Mesendoderm (in vitro differentiated cells): ENCODE measurements at regions not wholly inside any gene's neighbourhood (a gene's known extent, or its start where the extent isn't known, plus 50 kb on each side); places are given as distances from the start of the nearest gene placed in this dataset. TPM values are rescaled to one million over a fixed set of nuclear protein-coding genes. Genes with fewer than 3 reads are reported as not detected.
A peak's percentile ranks its signal among the peaks of the same experiment; 100 is the strongest.

Experiments used
- DNase-seq: peaks from one replicate; pipeline ENCODE4 v3.0.0; 2013
- H2AK5ac ChIP-seq: 2 replicates; pipeline ENCODE4 v1.6.1; 2013; ENCODE audit warnings: low read length, inconsistent platforms
- H2BK120ac ChIP-seq: 2 replicates; pipeline ENCODE4 v1.6.1; 2013; ENCODE audit warnings: low read depth, mild to moderate bottlenecking, low read length, moderate library complexity, mixed read lengths
- H2BK15ac ChIP-seq: replicated peaks from 2 replicates; pipeline ENCODE4 v1.6.1; 2013; ENCODE audit warnings: low read depth, mild to moderate bottlenecking, moderate library complexity
- H2BK5ac ChIP-seq: 2 replicates; pipeline ENCODE4 v1.6.1; 2013; ENCODE audit warnings: low read length, inconsistent platforms
- H3K18ac ChIP-seq: 2 replicates; pipeline ENCODE4 v1.6.1; 2013; ENCODE audit warnings: mild to moderate bottlenecking, low read length, mixed read lengths
- H3K23ac ChIP-seq: one replicate; pipeline ENCODE4 v1.6.1; 2013; ENCODE audit warnings: low read length
- H3K27ac ChIP-seq: 2 replicates; pipeline ENCODE4 v1.5.1; 2013; ENCODE audit warnings: low read depth, mild to moderate bottlenecking, inconsistent platforms, low read length, moderate library complexity
- H3K27me3 ChIP-seq: 2 replicates; pipeline ENCODE4 v1.6.1; 2013; ENCODE audit warnings: low read length, control low read depth, mild to moderate bottlenecking, inconsistent platforms; ENCODE audit not compliant: insufficient read depth, poor library complexity
- H3K36me3 ChIP-seq: 2 replicates; pipeline ENCODE4 v1.6.1; 2013; ENCODE audit warnings: low read length, inconsistent platforms; ENCODE audit not compliant: control insufficient read depth, insufficient read depth
- H3K4ac ChIP-seq: one replicate; pipeline ENCODE4 v1.6.1; 2013; ENCODE audit warnings: low read depth, mild to moderate bottlenecking, low read length, moderate library complexity
- H3K4me1 ChIP-seq: 2 replicates; pipeline ENCODE4 v1.6.1; 2013; ENCODE audit warnings: low read depth, low read length, inconsistent platforms; ENCODE audit not compliant: control insufficient read depth
- H3K4me2 ChIP-seq: 2 replicates; pipeline ENCODE4 v1.6.1; 2013; ENCODE audit warnings: low read length
- H3K4me3 ChIP-seq: 2 replicates; pipeline ENCODE4 v1.5.1; 2013; ENCODE audit warnings: mild to moderate bottlenecking, low read length
- H3K56ac ChIP-seq: one replicate; pipeline ENCODE4 v1.6.1; 2013; ENCODE audit warnings: low read length
- H3K79me1 ChIP-seq: 2 replicates; pipeline ENCODE4 v1.6.1; 2013; ENCODE audit warnings: low read length, inconsistent platforms
- H3K79me2 ChIP-seq: 2 replicates; pipeline ENCODE4 v1.6.1; 2013; ENCODE audit warnings: mild to moderate bottlenecking, low read length; ENCODE audit not compliant: control insufficient read depth, insufficient read depth
- H3K9ac ChIP-seq: 2 replicates; pipeline ENCODE4 v1.6.1; 2013; ENCODE audit warnings: low read length, inconsistent platforms
- H4K5ac ChIP-seq: one replicate; pipeline ENCODE4 v1.6.1; 2013; ENCODE audit warnings: low read length
- H4K8ac ChIP-seq: one replicate; pipeline ENCODE4 v1.6.1; 2013; ENCODE audit warnings: low read depth, mild to moderate bottlenecking, control low read depth, low read length, moderate library complexity
- WGBS: extraction: QIAGEN DNeasy Blood & Tissue Kit; methylation state at CpG from one replicate; pipeline ENCODE4 v1.1.7; 2013; ENCODE audit warnings: low lambda C conversion rate, missing lambda C conversion rate; ENCODE audit not compliant: insufficient coverage; ENCODE audit errors: extremely low coverage; 5-methylcytosine and 5-hydroxymethylcytosine counted together
- small RNA-seq: library from polyadenylated mRNA; stranded (forward); fragments of <200 nt; extraction: miRNeasy Mini kit (QIAGEN cat#:217004); gene quantifications from one replicate; pipeline ENCODE3, GENCODE V24; 2013; ENCODE audit not compliant: insufficient read depth

GRCh38 chr10:7470371-7470770 is 59.5 kb upstream of the SFMBT2 start:
- H3K4me3 ChIP-seq, result no peak overlapping the region
- no peak overlapping the region for H3K4ac ChIP-seq
- no peak overlapping the region for H3K56ac ChIP-seq
- no peak overlapping the region for H4K8ac ChIP-seq
- H2BK15ac ChIP-seq, result no peak overlapping the region
- no peak overlapping the region for H2BK120ac ChIP-seq
- WGBS, result no CpG with 5 or more reads among the region's 2 CpGs
- H3K27ac ChIP-seq, result no peak overlapping the region
- H4K5ac ChIP-seq, result no peak overlapping the region
- no peak overlapping the region for H2BK5ac ChIP-seq
- no peak overlapping the region for H3K4me2 ChIP-seq
- no peak overlapping the region for H3K9ac ChIP-seq
- no peaks in the 10 kb centered on the region for H3K27me3 ChIP-seq
- H3K79me1 ChIP-seq, result no peaks in the 10 kb centered on the region
- DNase-seq, result no peak
- H3K79me2 ChIP-seq, result no peaks in the 10 kb centered on the region
- H3K18ac ChIP-seq, result no peak overlapping the region
- no peaks in the 10 kb centered on the region for H3K4me1 ChIP-seq
- H2AK5ac ChIP-seq, result no peak overlapping the region
- no peak overlapping the region for H3K23ac ChIP-seq
- H3K36me3 ChIP-seq, result no peaks in the 10 kb centered on the region

- H2AK5ac ChIP-seq, result no peak overlapping the region
- no peaks in the 10 kb centered on the region for H3K36me3 ChIP-seq
- H2BK15ac ChIP-seq, result no peak overlapping the region
- no peak overlapping the region for H2BK5ac ChIP-seq
- no peak overlapping the region for H3K4me2 ChIP-seq
- H2BK120ac ChIP-seq, result no peak overlapping the region
- no peaks in the 10 kb centered on the region for H3K4me1 ChIP-seq
- H3K18ac ChIP-seq, result no peak overlapping the region
- peak overlapping the region; percentile 36 for H3K4ac ChIP-seq
- H3K79me2 ChIP-seq, result no peaks in the 10 kb centered on the region
- no peak overlapping the region for H3K27ac ChIP-seq
- H3K23ac ChIP-seq, result no peak overlapping the region
- H3K27me3 ChIP-seq, result no peaks in the 10 kb centered on the region
- no peak overlapping the region for H4K8ac ChIP-seq
- no peaks in the 10 kb centered on the region for H3K79me1 ChIP-seq
- H4K5ac ChIP-seq, result no peak overlapping the region
- WGBS, result no CpG with 5 or more reads among the region's 7 CpGs
- peak; percentile 75 for DNase-seq
- H3K56ac ChIP-seq, result no peak overlapping the region
- H3K9ac ChIP-seq, result no peak overlapping the region
- H3K4me3 ChIP-seq, result no peak overlapping the region
These were observed 56.3 kb upstream of the SFMBT2 start for GRCh38 chr10:7467031-7467667.

- no peak overlapping the region for H2BK120ac ChIP-seq
- H3K79me1 ChIP-seq, result no peaks in the 10 kb centered on the region
- no peak overlapping the region for H3K4me2 ChIP-seq
- no peaks in the 10 kb centered on the region for H3K36me3 ChIP-seq
- no peak overlapping the region for H2BK5ac ChIP-seq
- no peak overlapping the region for H3K4me3 ChIP-seq
- no peaks in the 10 kb centered on the region for H3K4me1 ChIP-seq
- H3K9ac ChIP-seq, result no peak overlapping the region
- no peaks in the 10 kb centered on the region for H3K27me3 ChIP-seq
- H3K4ac ChIP-seq, result no peak overlapping the region
- no peak overlapping the region for H2BK15ac ChIP-seq
- no peak overlapping the region for H3K23ac ChIP-seq
- no peak overlapping the region for H4K5ac ChIP-seq
- H3K27ac ChIP-seq, result no peak overlapping the region
- no peak overlapping the region for H2AK5ac ChIP-seq
- WGBS, result 100% methylated on average over 2 of the region's 8 CpGs
- no peak overlapping the region for H4K8ac ChIP-seq
- no peak overlapping the region for H3K18ac ChIP-seq
- no peak for DNase-seq
- H3K56ac ChIP-seq, result no peak overlapping the region
- H3K79me2 ChIP-seq, result no peaks in the 10 kb centered on the region
These were observed 53.9 kb upstream of the SFMBT2 start for GRCh38 chr10:7464691-7465090.

Small RNAs in the stretch of these regions (small RNA-seq; reads per million reads assigned to genes)
- not detected for gene RNU6-535P
